WTC11 (cell line): ENCODE measurements at regions not wholly inside any gene's neighbourhood (a gene's known extent, or its start where the extent isn't known, plus 50 kb on each side); places are given as distances from the start of the nearest gene placed in this dataset.

Experiments
- CTCF ChIP-seq: fragments of 200-600 bp; IDR thresholded peaks from 2 replicates; pipeline ENCODE4 v1.8.0; 2022; ENCODE audit warnings: antibody characterized with exemption
- KAT7 ChIP-seq: sonication (generic); formaldehyde crosslinking; IDR thresholded peaks from 2 replicates; pipeline ENCODE4 v1.8.1; 2023; ENCODE audit warnings: missing genetic modification reagents, mild to moderate bottlenecking, borderline replicate concordance
- NR2C2 ChIP-seq: sonication (generic); formaldehyde crosslinking; IDR thresholded peaks from 2 replicates; pipeline ENCODE4 v1.8.0; 2022; ENCODE audit warnings: mild to moderate bottlenecking, missing genetic modification reagents
- PRDM15 ChIP-seq: sonication (generic); formaldehyde crosslinking; IDR thresholded peaks from 2 replicates; pipeline ENCODE4 v1.8.0; 2022; ENCODE audit warnings: missing genetic modification reagents
- SP1 ChIP-seq: sonication (generic); formaldehyde crosslinking; conservative IDR thresholded peaks from 2 replicates; pipeline ENCODE4 v1.8.1; 2022; ENCODE audit warnings: missing genetic modification reagents
- TF ChIP-seq, protein P1 (sequence below): sonication (generic); formaldehyde crosslinking; IDR thresholded peaks from 2 replicates; pipeline ENCODE4 v1.8.1; 2022; ENCODE audit warnings: low read depth, missing genetic modification reagents, borderline replicate concordance

DNA sequence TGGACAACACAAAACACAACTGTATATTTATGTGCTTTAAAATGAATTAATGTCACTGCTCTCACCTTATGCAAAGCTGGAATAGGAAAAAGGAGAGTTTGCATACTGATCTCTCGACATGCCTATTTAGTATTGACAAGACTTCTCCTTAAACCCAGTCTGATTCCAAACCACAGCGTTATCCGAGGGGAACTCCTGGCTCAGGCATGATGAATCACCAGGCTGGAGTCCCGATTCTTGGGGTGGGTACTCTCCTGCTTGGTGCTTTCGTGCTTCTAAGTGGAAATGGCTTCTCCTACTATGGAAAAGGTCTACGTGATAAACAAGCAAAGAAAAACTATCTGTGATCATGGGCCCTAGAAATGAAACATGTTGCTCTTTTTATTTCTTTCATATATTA, 88.9 kb upstream of the SLC35G4 start:
- TF ChIP-seq, protein P1, sequence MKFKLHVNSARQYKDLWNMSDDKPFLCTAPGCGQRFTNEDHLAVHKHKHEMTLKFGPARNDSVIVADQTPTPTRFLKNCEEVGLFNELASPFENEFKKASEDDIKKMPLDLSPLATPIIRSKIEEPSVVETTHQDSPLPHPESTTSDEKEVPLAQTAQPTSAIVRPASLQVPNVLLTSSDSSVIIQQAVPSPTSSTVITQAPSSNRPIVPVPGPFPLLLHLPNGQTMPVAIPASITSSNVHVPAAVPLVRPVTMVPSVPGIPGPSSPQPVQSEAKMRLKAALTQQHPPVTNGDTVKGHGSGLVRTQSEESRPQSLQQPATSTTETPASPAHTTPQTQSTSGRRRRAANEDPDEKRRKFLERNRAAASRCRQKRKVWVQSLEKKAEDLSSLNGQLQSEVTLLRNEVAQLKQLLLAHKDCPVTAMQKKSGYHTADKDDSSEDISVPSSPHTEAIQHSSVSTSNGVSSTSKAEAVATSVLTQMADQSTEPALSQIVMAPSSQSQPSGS (CRISPR knock-in tag): no peak
- TF ChIP-seq CTCF: no peak
- no peak for TF ChIP-seq NR2C2 (CRISPR knock-in tag)
- no peak for TF ChIP-seq SP1 (CRISPR knock-in tag)
- TF ChIP-seq PRDM15 (CRISPR knock-in tag): no peak
- TF ChIP-seq KAT7 (CRISPR knock-in tag): no peak
